ENCODE measurements at regions not wholly inside any gene's neighbourhood (a gene's known extent, or its start where the extent isn't known, plus 50 kb on each side); places are given as distances from the start of the nearest gene placed in this dataset.
"Not testable (repeated sequence)": the region's sequence is repeated elsewhere in the genome, so short reads cannot be mapped to it uniquely, and the experiment has no call there.

- DNase-seq: no peak
Measured at GRCh38 chr5:174900240-174900865, 176.0 kb downstream of the MSX2 start.

DNA sequence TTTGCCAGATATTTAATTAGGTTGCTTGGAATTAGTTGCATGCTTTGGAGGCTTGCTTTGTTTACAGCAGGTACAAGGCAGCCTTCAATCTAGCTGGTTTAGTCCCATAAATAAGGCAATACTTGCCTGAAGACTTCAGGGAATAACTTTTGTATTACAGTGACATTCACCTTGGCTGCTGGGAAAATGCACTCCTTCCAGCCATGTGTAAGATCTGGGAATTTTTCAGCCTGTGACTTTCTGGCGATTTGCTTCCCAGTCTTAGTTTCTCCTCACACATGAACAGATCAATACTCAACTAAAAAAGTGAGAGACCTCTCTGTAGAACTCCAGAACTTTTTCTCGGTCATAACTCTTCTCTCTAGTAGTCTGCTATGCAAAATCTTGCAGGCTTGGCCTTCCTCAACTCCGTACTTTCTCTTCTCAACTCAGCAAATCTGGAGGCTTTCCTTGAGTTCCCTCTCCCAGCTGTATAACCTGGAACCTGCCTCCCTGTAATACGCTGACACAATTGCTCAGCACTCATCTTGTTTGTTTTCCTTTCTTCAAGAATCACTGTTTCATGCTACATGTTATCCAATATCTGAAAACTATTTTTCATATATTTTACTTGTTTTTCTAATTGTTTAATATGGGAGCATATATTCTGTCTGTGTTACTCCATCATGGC, 173.0 kb downstream of the MSX2 start:
- no peak for DNase-seq

DNA sequence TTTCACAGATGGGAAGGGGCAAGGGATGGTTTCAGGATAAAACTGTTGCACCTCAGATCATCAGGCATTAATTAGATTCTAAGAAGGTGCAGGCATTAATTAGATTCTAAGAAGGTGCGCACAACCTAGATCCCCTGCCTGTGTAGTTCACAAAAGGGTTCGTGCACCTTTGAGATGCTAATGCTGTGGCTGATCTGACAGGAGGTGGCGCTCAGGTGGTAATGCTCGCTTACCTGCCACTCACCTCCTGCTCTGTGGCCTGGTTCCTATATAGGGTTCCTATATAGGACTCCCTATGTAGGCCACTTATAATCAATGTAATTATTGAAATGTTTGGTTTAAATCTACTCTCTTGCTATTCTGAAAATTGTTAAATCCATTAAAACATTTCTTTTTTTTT, 171.0 kb downstream of the MSX2 start:
- no peak for DNase-seq

DNA sequence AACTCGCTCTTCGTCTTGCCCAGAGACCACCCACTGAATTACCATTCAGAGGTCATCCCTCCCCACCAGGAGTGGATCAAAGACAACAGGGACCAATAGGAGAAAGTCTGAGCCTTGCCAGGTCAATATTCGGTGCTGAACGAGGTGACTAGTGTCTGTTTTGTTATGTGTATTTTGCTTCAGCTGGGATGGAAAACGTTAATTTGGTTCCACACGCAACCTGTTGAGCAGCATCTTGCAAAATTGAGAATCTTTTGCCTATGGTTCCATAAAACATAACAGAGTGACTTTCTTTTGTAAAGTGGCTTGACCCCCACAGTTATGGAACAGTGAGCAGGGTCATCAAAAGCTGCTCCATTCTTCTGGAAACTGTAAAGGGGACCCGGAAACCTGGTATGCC, 168.4 kb downstream of the MSX2 start:
- DNase-seq: no peak

GRCh38 chr5:174880412-174881200, 156.2 kb downstream of the MSX2 start:
- not testable (repeated sequence) for DNase-seq

DNA sequence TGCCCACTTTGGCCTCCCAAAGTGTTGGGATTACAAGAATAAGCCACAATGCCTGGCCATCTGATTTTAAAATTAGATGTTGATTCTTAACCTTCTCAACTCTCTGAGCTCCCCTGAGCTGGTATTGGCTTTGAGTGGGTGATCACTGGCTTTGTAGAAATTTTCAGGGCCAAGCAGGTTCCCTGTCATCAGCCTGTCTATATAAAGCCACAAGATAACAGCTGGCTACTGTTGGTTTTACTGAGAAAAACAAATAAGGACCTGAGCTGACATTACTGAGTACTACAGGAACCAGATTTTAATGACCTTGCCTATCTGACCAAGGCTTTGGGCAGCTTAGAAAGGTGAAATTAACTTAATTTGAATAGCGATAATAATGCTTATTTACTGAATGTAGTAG, 153.6 kb downstream of the MSX2 start:
- DNase-seq: no peak

- DNase-seq: no peak
Measured at GRCh38 chr5:174872271-174872670, 147.9 kb downstream of the MSX2 start.

GRCh38 chr5:174852143-174852542, 127.8 kb downstream of the MSX2 start:
- DNase-seq: no peak

DNA sequence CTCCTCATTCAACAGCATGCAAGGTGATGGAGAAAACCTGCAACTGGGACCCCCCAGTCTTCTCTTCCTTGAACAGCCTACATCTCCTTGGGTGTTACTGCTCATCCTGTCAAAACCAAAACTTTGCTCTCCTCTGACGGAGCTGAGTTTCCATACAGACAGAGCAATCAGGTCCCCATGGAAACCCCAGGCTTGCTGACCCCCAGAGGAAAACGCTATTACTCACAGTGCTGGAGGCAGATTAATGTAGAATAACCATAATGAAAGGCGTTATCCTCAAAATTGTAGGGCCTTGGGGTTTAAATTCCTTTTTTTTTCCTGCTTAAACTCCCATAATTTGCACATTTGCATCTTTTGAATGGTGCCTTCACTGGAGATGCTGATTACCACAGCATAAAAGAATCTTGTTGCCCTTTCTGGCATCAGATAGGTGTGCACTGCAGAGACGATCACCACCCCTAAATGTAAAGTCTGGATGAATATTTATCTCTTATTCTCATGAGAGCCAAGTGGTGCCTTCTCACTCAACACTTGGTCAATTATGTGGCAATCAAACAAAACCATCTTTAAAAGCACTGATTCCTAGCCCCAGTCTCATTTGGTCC, 126.3 kb downstream of the MSX2 start:
- DNase-seq: no peak

GRCh38 chr5:174849426-174849825, 125.0 kb downstream of the MSX2 start:
- no peak for DNase-seq

GRCh38 chr5:174844971-174845370, 120.6 kb downstream of the MSX2 start:
- no peak for DNase-seq

GRCh38 chr5:174843263-174844250, 119.2 kb downstream of the MSX2 start:
- DNase-seq: no peak

GRCh38 chr5:174840435-174840834, 116.1 kb downstream of the MSX2 start:
- DNase-seq: no peak

DNA sequence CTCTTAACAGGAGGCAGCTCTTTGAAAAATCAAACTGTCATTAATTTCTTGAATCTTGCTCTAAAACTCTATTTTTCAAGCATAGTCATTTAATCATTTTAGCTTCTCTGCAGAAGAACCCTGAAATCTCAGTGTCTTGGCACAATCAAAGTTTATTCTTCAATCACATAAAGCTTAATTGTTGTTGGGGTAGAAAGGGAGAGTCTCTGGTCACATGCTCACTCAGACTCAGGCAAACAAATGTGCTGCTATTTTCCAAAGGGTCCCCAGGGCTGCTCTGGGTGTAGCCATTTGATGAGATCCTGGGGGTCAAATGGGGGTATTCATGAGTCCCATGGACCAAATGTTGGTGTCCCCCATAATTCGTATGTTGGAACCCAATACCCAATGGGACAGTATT, 114.8 kb downstream of the MSX2 start:
- DNase-seq: no peak

DNA sequence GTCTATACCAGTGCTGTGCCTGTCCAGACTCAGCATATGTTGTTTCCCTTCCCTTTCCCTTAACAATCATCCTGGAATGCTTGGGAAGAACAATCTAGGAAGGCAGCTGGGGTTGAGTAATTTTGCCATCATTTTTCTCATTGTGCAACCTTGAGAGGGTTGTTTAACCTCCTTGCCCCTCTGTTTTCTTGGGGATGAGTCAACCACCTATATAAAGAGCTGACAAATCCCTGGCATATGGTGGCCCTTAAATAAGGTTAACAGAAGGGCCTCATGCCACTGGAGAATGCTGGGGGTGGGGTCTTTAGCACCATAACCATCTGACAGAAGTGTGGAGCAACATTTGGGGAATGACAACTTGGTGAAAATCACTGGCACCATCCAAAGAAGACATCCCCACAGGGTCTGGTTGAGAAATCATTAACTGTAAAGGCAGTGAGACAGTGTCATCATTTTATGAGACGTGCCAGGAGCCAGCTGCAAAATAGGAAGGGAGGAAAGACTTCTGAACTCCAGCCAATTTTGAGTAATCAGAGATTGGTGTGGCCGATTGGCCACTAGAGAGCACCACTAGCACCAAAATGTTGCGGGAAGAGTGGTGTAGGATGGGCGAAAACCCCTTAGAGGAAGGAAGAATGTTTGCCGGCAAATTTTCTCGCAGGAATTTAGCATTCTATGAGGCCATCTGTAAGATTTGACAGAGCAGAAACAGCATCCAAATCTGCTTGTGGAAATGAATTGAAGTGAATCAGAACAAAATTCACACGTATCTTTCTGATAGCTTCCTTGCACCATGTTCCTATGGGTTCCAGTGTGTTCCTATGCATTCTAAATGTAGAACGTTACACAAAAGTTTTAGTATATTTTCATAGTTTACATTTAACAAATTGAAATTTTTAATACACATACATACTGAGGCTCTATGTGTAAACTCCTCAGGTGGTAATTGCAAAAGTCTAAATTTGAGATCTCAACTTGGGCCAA, 113.8 kb downstream of the MSX2 start:
- no peak for DNase-seq

DNA sequence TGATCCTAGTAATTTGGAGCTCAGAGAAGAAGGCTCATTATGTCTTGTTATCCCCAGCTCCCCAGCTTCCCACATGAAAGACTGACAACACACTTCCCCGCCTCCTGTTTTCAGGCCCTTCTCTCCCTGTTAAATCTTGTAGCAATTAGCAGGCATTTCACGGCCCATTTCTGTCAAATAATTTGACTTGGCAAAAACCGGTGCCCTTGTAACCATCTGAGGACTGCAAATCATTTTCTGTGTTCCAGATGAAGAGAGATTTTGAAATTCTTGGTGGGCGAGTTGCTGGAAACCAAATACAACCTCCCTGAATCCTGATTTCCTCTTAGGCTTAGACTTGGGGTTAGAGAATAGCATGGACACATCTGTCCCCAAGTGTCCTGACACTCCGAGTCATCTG, 109.7 kb downstream of the MSX2 start:
- no peak for DNase-seq

GRCh38 chr5:174832811-174833210, 108.4 kb downstream of the MSX2 start:
- no peak for DNase-seq

DNA sequence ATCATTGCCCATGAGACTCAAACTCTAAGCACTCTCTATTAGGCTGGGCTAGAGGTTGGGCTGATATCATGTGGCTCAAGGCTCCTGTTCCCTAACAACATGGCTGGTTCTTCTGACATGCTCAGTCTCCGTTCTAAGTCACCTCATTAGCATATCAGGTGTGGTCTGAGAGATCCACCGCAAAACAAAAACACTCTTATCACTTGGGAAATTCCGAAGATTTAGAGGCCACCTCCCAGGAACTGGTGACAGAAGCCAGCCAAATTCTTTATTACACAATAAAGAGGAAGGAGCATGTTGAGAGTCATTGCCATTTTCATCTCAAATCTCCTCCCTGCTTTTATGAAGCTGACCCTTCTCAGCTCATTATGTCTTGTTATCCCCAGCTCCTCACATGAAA, 107.6 kb downstream of the MSX2 start:
- DNase-seq: no peak

DNA sequence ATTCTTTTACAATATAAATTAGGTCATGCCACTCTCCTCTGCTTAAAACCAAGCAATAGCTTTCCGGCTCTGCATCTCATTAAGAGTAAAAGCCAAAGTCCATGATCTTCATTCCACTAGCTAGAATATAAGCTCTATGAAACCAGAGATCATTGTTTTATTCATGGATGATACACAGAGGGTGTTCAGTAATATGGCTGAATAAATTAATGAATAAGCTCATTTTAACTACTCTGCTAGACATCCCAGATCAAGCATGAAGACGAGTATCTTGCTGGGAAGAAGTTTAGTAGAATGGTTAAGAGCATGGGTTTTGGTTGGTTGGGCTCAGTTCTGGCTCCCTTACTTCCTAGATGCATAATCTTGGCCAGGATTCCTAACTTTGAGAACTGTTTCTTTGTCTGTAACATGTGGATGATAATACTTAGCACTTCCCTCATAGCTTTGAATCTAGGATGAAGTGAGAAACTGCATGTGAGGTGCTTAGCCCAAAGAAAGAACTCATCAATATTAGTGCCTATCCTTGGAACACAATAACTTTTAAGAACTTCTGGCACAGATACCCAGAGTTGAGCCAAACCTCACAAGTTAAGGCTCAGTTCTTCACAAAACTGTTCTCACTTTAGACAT, 106.8 kb downstream of the MSX2 start:
- no peak for DNase-seq

DNA sequence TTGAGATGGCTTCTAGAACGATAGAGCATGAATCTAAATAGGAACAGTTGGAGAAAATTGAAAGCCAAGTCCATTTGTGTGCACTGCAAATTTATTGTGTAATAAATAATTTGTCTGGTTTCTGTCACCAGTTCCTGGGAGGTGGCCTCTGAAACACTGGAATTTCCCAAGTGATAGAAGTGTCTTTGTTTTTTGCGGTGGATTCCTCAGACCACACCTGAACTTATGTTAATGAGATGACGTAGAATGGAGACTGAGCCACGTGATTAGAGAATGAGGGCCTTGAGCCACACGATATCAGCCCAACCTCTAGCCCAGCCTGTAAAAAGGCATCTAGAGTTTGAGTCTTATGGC, 105.1 kb downstream of the MSX2 start:
- DNase-seq: no peak

All from CD4-positive, alpha-beta T cell treated with Interleukin-15 for 1 hour (primary cell).